Gastroesophageal sphincter (tissue), 4 donors: ENCODE measurements at regions not wholly inside any gene's neighbourhood (a gene's known extent, or its start where the extent isn't known, plus 50 kb on each side); places are given as distances from the start of the nearest gene placed in this dataset.

Experiments used
- ATAC-seq: fragments of 150-250 bp; one replicate; pipeline ENCODE4 v1.9.1; 2016; ENCODE audit warnings: mild to moderate bottlenecking, moderate library complexity
- H3K27ac ChIP-seq, 4 donors: fragments of 200-600 bp; sonication (generic) in 3 of 4; 1 replicate in 3 of 4; 2 replicates in 1 of 4; pipeline ENCODE4 v1.5.1; 2016 to 2019
- H3K27me3 ChIP-seq: fragments of 200-600 bp; sonication (generic); one replicate; pipeline ENCODE4 v1.5.1; 2019
- H3K36me3 ChIP-seq, 2 donors: fragments of 200-600 bp; sonication (generic); one replicate each; pipeline ENCODE4 v1.5.1; 2019; ENCODE audit warnings: control low read depth in 1 of 2
- H3K4me1 ChIP-seq, 3 donors: fragments of 200-600 bp; sonication (generic); 1 replicate in 2 of 3; 2 replicates in 1 of 3; pipeline ENCODE4 v1.5.1; 2016 to 2019; ENCODE audit warnings: control low read depth in 2 of 3
- H3K4me3 ChIP-seq, 2 donors: fragments of 200-600 bp; sonication (generic); one replicate each; pipeline ENCODE4 v1.5.1; 2019; ENCODE audit warnings: mild to moderate bottlenecking in 1 of 2, moderate library complexity in 1 of 2
- H3K9me3 ChIP-seq, 3 donors: fragments of 200-600 bp; sonication (generic); one replicate each; pipeline ENCODE4 v1.5.1; 2017 to 2019; ENCODE audit warnings: control low read depth in 2 of 3
- EP300 ChIP-seq: sonication (generic); formaldehyde crosslinking; IDR thresholded peaks from one replicate; pipeline ENCODE4 v1.6.1; 2017; ENCODE audit warnings: antibody characterized with exemption, mild to moderate bottlenecking
- POLR2A ChIP-seq, 2 donors: fragments of 450-650 bp; IDR thresholded peaks; one replicate each; pipeline ENCODE4 v1.6.1; 2017; ENCODE audit warnings: antibody characterized with exemption in 2 of 2, mild to moderate bottlenecking in 2 of 2, moderate library complexity in 1 of 2
- POLR2AphosphoS5 ChIP-seq: sonication (generic); formaldehyde crosslinking; IDR thresholded peaks from one replicate; pipeline ENCODE4 v1.6.1; 2017; ENCODE audit warnings: antibody characterized with exemption
- WGBS, 2 donors: methylation state at CpG; one replicate each; pipeline ENCODE4 v1.1.5; 2018; ENCODE audit warnings: low coverage in 1 of 2; 5-methylcytosine and 5-hydroxymethylcytosine counted together
- TF ChIP-seq, protein P1 (sequence below), 4 experiments: fragments of 200-600 bp in 2 of 4; fragments of 450-650 bp in 2 of 4; sonication (generic) in 1 of 4; IDR thresholded peaks; one replicate each; pipeline ENCODE4 v1.5.1; 2017 to 2019; ENCODE audit warnings: antibody characterized with exemption in 4 of 4, mild to moderate bottlenecking in 2 of 4, moderate library complexity in 2 of 4

DNA sequence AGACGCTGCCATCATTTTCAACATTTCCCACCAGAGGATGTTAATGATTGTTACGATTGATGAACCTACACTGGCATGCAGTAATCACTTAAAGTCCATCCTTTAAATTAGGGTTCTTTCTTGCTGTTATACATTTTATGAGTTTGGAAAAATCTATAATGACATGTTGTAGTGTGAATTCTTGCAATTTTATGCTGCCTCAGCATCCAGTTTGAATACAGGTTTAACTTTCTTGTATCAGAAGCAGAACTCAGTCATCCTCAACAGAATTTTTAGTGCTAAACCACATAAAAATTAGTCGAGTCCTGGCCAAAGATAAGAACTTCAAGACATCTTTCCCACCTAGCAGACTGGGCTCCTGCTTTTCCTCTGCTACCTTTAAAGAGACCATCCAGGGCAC is 303.3 kb downstream of the NUP35 start:
- H3K4me3 ChIP-seq = no peak overlapping the region
- peaks cover 0 to 10% (median 0%) of the 10 kb centered on the region in 3 donors for H3K9me3 ChIP-seq
- 90 to 92% methylated on average over 3 of the region's 3 CpGs for WGBS, 2 donors
- no peak overlapping the region for H3K27ac ChIP-seq
- no peaks in the 10 kb centered on the region for H3K36me3 ChIP-seq
- ATAC-seq = no peak
- TF ChIP-seq, protein P1, sequence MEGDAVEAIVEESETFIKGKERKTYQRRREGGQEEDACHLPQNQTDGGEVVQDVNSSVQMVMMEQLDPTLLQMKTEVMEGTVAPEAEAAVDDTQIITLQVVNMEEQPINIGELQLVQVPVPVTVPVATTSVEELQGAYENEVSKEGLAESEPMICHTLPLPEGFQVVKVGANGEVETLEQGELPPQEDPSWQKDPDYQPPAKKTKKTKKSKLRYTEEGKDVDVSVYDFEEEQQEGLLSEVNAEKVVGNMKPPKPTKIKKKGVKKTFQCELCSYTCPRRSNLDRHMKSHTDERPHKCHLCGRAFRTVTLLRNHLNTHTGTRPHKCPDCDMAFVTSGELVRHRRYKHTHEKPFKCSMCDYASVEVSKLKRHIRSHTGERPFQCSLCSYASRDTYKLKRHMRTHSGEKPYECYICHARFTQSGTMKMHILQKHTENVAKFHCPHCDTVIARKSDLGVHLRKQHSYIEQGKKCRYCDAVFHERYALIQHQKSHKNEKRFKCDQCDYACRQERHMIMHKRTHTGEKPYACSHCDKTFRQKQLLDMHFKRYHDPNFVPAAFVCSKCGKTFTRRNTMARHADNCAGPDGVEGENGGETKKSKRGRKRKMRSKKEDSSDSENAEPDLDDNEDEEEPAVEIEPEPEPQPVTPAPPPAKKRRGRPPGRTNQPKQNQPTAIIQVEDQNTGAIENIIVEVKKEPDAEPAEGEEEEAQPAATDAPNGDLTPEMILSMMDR (IDR thresholded peaks at IDR 0.05) = no peak
- TF ChIP-seq POLR2A (IDR thresholded peaks at IDR 0.05) (no peak), EP300 (no peak), POLR2AphosphoS5 (no peak)
- H3K27me3 ChIP-seq = no peaks in the 10 kb centered on the region
- H3K4me1 ChIP-seq = no peaks in the 10 kb centered on the region

DNA sequence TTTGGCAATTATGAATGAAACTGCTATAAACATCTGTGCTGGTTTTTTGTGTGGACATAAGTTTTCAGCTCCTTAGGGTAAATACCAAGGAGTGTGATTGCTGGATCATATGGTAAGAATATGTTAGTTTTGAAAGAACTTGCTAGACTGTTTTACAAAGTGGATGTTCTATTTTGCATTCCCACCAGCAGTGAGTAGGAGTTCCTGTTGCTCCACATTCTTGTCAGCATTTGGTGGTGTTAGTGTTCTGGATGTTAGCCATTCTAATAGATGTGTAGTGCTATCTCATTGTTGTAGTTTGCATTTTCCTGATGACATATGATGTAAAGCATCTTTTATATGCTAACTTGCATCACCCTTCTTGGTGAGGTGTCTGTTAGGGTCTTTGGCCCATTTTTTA is 304.6 kb downstream of the NUP35 start:
- H3K27ac ChIP-seq = no peak overlapping the region
- H3K4me1 ChIP-seq = no peaks in the 10 kb centered on the region
- TF ChIP-seq, protein P1 (IDR thresholded peaks at IDR 0.05) = no peak
- TF ChIP-seq POLR2AphosphoS5 (no peak), EP300 (no peak), POLR2A (IDR thresholded peaks at IDR 0.05) (no peak)
- H3K9me3 ChIP-seq = peaks cover 0 to 10% (median 0%) of the 10 kb centered on the region in 3 donors
- H3K27me3 ChIP-seq = no peaks in the 10 kb centered on the region
- no peak overlapping the region for H3K4me3 ChIP-seq
- H3K36me3 ChIP-seq = no peaks in the 10 kb centered on the region
- ATAC-seq = no peak

DNA sequence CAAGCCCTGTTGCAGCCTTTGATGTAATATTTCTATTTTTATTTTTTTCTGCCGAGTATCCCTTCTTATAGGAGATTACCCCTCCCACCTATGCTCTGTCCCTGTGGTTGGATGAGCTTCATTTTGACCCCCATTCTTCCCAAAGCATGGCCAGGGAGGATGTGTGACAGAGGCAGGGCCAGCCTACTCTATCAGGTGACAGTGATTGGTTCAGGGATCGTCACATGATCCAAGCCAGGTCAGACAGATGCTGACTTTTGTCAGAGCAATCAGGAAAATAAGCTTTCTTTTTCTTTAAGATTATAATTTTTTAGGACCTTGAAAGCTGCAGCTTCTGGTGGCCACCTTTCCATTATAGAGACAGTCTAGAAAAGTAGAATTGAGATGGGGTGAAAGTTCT is 314.3 kb downstream of the NUP35 start:
- no peaks in the 10 kb centered on the region for H3K9me3 ChIP-seq
- no peak for ATAC-seq
- H3K27ac ChIP-seq = no peak overlapping the region
- no peaks in the 10 kb centered on the region for H3K4me1 ChIP-seq
- WGBS, 2 donors = 78 to 80% methylated on average over 1 to 2 of the region's 2 CpGs
- H3K4me3 ChIP-seq = no peak overlapping the region
- no peaks in the 10 kb centered on the region for H3K36me3 ChIP-seq
- TF ChIP-seq, protein P1 (IDR thresholded peaks at IDR 0.05) = no peak
- TF ChIP-seq POLR2AphosphoS5 (no peak), POLR2A (IDR thresholded peaks at IDR 0.05) (no peak), EP300 (no peak)
- H3K27me3 ChIP-seq = no peaks in the 10 kb centered on the region

DNA sequence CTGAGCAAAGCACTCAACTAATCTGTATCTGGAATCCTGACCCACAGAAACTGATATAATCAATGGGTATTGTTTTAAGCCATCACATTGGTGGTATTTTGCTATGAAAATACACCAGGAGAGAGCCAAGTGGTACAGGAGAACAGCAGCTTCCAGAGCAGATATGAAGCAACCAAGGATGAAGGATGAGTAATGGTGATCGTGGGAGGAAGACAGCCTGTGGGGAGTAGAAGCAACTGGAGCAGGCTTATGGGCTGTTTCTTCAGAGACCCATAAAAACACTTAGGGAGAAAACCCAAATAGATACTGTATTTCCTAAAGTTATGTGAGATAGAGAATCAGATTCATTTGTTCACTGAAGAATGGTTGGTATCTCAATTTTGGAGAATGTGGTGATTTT is 330.8 kb downstream of the NUP35 start:
- WGBS, 2 donors = 86 to 100% methylated on average over 1 of the region's 1 CpG
- TF ChIP-seq, protein P1 (IDR thresholded peaks at IDR 0.05) = no peak
- no peak for TF ChIP-seq EP300
- TF ChIP-seq POLR2A (IDR thresholded peaks at IDR 0.05) = no peak
- TF ChIP-seq POLR2AphosphoS5 = no peak
- Histone ChIP-seq H3K27me3 (no peaks in the 10 kb centered on the region), H3K9me3 (no peaks in the 10 kb centered on the region), H3K4me1 (no peaks in the 10 kb centered on the region), H3K27ac (no peak overlapping the region), H3K4me3 (no peak overlapping the region), H3K36me3 (no peaks in the 10 kb centered on the region)
- no peak for ATAC-seq

DNA sequence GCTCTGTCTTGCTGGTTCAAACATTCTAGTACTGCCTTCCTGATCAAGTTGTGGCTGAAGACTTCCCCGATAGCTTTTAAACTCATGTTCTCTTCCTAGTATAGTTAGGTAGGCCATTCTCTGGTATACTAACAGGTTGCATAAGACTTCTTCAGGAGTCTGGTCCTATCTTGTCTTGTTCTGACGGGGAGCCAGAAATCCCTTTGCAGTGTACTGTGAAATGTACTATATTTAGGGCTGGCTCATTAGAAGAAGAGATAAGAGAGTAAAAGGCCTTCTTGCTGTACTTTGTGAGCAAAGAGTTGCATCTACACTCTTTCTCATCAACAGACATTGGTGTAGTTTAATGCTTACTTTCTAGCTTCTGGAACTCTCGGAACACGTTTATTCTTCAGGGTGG is 331.9 kb downstream of the NUP35 start:
- H3K27me3 ChIP-seq = no peaks in the 10 kb centered on the region
- no peak overlapping the region for H3K4me3 ChIP-seq
- H3K4me1 ChIP-seq = no peaks in the 10 kb centered on the region
- H3K36me3 ChIP-seq = no peaks in the 10 kb centered on the region
- no peaks in the 10 kb centered on the region for H3K9me3 ChIP-seq
- TF ChIP-seq EP300 = no peak
- no peak for TF ChIP-seq POLR2A (IDR thresholded peaks at IDR 0.05)
- TF ChIP-seq, protein P1 (IDR thresholded peaks at IDR 0.05) = no peak
- no peak for TF ChIP-seq POLR2AphosphoS5
- ATAC-seq = no peak
- 71 to 97% methylated on average over 2 to 4 of the region's 4 CpGs for WGBS, 2 donors
- H3K27ac ChIP-seq = no peak overlapping the region
